NCI-H226 (cell line): ENCODE measurements at regions not wholly inside any gene's neighbourhood (a gene's known extent, or its start where the extent isn't known, plus 50 kb on each side); places are given as distances from the start of the nearest gene placed in this dataset.
A peak's percentile ranks its signal among the peaks of the same experiment; 100 is the strongest.

Source experiments
- DNase-seq: peaks from one replicate; pipeline ENCODE4 v3.0.0-alpha.2; 2015

DNA sequence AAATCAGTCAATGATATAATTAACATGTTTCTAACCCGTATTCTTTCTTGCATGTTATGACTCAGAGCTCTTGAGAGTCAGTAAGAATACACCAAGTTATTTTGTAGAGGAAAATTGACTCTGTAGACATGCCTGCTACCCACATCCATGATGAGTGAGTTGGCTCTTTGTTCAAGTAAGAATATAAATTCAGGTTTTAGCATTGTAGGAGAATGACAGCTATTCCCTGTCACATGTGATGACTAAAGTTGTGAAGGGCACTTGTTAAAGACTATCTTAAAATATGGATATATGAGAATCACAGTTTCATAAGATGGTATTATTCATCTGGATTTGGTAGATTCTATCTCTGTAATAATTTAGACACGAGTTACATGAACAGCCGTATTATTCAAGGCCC is 209.1 kb downstream of the CCDC59 start:
- DNase-seq = no peak

DNA sequence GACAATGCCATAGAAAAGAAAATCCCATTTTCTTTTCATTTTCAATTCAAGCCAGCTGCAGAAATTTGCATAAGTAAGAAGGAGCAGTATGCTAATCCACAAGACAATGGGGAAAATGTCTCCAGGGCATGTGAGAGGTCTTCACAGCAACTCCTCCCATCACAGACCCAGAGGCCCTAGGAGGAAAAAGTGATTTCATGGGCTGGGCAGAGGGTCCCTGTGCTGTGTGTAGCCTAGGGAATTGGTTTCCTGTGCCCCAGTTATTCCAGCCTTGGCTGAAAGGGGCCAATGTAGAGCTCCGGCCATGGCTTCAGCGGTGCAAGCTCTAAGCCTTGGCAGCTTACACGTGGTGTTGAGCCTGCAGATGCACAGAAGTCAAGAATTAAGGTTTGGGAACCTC is 211.4 kb downstream of the CCDC59 start:
- no peak for DNase-seq

DNA sequence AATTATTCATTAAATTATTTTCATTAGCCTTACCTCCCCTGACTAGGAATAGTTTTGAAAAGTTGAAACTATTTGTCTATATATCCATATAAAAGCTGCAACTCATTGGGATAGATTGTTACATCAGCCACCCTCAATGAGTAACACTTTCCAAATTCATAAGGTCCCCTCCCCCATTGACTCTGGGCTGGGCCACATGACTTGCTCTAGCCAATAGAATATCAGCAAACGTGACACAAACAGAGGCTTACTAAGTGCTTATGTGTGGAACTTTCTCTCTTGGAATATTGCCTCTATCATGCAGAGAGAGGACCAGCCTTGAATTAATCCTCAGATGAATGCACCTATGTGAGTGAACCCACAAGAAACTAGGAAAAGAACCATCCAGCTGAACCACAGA is 213.7 kb downstream of the CCDC59 start:
- no peak for DNase-seq

DNA sequence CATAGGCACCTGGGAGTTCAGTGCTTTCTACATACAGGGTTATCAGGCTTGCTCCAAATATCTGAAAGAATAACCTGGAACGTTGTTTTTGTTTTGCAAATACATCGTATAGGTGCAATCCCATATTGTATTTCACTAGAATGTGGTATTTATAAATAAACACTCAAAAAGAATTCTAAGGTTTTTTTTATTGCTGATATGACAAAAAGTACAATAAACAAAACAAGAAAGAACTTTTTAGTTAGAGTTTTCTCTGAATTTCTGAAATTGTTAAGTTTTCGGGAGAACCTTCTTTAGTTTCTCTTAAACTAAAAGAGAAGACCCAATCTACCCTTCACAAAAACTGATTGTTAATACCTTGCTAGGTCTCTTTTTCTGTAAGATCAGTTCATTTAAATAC is 225.8 kb downstream of the CCDC59 start:
- DNase-seq = no peak

DNA sequence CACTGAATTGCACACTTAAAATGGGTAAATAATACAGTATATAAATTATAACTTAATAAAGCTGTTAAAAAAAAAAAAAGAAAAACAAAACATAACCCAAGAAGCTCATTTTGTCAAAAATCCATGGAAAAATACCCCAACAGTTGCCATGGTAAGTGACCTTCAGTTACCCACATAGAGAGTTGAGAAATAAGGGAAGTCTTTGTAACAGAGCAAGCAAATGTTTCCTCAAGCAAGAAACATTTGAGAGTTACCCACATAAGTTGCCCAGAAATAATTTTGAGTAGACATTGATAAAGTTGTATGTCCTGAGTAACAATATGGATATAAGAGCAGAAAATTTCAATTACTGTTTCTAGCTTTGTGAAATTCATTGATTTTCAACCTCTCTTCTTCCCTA is 227.4 kb downstream of the CCDC59 start:
- no peak for DNase-seq

DNA sequence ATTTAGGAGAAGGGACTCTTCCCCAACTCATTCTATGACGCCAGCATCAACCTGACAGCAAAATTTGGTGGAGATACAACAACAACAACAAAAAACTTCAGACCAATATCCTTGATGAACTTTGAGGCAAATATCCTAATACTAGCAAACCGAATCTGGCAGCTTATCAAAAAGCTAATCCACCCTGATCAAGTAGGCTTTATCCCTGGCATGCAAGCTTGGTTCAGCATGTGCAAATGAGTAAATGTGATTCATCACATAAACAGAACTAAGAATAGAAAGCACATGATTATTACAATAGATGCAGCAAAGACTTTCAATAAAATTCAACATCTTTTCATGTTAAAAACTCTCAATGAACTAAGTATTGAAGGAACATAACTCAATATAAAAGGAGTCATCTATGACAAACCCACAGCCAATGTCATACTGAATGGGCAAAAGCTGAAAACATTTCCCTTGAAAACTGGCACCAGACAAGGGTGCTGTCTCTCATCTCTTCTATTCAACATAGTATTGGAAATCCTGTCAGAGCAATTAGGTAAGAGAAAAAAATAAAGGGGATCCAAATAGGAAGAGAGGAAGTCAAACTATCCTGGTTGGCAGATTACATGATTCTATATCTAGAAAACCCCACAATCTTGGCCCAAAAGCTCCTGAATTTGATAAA is 233.3 kb downstream of the CCDC59 start:
- peak; percentile 39 for DNase-seq

DNA sequence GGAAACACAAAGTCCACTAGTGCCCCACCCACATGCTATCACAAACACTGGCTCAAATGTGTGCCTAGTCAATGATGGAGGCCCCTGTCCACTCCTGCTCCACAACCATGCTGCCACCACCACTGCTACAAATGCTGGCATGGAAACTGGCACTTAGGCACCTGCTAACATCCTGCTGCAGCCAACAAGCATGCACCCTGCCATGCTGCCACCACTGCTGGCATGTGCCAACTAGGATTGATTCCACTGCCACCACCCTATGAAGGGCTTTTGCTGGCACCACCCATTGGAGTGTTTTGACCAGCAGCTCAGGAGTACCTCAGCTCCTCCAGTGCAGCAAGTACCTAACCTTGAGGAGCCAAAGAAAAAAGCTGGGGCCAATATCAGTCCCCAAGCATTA is 236.6 kb downstream of the CCDC59 start:
- DNase-seq = no peak

DNA sequence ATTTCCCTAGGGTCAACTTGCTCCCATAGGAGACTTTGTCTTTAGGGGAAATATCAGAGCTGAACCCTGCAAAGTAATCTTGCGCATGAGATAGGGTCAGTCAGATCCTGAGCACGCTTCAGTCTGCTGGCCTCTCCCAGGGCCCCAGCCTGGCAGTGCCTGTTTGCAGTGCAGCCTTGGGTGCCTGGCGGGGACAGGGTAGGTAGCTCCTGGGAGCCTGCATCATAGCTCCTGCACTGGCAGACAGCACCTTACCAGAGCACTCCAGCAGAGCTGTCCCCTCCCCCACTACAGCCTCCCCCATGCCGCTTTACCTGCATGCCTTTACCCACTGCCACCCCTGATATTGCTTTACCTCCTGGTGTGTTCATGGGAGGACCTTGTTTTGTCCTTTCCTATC is 237.3 kb downstream of the CCDC59 start:
- DNase-seq = no peak

DNA sequence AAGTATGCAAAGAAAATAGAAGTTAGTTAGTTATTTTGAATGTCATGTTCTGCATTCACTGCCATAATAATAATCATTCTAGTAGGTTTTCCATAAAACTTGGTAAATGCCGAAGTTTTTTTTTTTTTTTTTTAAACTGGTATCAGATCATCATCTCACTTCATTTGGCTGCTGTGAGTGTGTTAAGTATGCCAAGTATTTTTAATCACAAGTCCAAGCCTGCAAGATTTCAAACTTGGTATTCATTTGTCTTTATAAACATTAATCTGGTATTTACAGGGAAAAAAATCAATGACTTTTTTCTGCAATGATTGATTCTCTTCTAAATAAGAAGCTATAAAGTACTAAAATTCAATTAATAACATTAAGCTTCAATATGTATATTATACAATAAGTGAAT is 248.9 kb downstream of the CCDC59 start:
- no peak for DNase-seq

DNA sequence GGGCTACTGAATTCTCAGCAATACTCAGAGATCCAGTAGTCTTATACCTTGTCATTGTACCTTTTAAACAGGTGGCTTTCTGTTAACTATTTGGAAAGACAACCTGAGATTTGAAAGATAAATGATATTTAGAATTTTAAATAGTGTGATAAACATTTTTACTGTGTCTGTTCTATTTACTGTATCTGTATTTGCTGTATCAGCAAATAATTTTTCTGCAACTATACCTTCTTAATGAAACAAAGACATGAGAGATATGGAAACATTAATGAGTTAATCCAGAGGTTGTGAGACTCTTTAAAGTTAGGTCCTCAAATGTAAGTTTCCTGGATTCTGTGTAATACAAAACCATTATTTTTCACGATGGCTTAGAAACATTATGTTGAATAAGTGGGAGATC is 249.6 kb downstream of the CCDC59 start:
- DNase-seq = no peak

DNA sequence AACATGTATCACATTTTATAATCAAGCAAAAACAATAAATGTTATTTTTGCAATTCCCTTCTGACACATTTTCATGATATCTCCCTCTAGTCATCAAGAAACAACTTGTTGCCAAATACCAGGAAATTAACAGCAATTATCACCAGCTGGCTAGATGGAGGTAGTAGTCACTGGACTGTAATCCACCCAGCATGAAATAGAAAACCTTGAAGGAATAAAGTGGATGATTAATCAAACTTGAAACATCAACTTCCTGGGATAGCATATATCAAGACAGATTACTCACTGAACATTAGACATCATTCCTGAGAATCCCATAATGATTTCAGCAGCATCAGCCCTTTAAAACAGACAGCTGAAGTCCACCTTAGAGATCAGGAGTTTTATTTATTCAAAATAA is 259.0 kb downstream of the CCDC59 start:
- peak; percentile 81 for DNase-seq

DNA sequence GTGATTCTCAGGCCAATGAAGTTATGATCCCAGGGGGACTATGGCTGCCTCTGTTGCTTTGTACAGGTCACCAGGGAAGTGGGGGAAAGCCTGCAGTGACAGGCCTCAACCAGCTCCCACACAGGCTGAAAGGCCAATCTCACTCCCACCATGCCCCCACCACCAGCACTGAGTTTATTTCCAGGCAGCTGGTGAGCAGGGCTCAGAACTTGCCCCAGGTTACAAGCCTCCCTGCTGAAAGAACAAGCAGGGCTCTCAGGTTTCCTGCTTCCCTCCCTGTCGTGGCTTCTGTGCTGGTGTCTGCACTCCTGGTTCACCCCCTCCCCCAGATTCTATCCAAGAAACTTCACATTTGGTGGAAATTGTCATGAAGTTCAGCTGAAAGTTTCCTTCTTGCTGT is 260.3 kb downstream of the CCDC59 start:
- no peak for DNase-seq

DNA sequence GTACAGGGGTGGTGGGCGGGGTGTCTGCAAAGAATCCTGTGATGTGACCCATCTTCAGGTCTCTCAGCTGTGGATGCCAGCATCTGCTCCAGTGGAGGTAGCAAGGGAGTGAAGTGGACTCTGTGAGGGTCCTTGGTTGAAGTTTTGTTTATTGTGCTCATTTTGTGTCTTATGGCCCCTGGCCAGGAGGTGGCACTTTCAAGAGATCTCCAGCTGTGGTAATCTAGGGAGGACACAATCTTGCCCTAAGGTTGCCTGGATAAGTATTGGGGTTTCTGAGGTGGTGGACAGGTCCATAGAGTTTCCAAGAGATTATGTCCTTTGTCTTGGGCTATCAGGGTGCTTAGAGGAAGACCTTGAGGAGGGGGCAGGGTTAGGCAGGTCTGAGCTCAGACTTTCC is 260.7 kb downstream of the CCDC59 start:
- DNase-seq = no peak

DNA sequence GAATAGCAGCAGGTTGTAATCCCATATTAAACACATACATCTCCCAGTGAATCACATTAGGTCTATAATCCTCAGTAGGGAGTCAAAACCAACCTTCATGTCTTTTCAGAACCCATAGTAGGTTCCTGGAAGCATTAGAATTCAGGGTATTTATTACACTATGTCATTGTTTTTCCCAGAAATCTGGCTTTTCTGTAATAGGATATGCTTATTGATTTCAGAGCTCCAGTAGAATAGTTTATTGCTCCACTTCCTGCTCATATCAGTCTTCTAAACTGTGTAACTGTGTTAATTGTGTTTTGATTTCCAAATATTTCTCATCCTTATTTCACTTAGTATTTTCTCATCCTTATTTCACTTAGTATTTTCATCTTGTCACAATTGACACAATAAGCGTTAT is 268.0 kb downstream of the CCDC59 start:
- DNase-seq = no peak

DNA sequence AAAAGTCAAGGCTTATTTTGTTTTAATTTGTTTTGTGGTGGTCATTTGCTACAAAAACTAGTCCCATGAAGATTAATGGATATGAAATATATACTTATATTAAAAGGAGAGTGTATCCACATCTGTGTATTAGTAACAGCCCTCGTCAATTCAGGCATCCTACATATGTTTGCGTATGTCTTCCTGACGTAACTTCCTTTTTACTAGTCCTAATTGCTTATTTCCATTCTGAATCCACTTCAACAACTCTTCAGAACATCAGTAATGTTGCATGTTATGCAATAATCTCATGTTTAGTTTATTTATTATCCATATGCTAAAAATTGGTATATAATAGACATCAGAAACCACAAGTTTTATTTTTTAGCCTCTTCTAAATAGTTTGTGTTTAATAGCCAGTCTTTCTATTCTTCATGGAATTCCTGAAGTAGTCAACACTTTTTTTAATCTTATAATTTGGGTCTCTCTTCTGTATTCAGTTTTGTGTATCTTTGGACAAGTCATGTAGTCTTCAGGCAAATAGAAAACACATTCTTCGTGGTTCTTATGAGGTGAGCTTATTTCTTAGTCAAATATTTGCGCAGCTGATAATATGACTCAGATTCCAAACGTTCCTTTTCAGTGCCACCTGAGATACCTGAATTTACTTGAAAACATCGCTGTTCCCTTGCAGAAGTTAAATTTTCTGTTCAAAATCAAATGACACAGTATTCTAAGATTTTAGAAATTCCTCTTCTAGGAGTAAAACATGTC is 268.6 kb downstream of the CCDC59 start:
- no peak for DNase-seq

DNA sequence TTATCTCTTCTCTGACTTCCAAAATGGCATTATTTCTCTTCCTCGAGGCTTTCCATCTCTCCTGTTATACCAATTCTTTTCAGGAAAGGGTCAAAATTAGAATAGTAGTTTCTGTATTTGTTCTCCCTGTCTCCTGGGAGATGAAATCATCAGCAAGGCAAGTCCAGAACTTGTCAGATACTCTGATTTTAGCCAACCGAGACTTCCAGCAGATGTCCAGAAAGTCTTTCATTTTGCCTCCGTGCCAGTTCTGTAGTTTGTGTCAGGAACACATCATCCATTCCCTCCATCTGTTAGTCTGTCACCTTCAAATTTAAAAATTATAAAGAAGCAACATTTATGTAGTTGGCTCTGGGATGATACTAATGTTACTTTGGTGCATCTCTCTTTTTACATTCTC is 275.7 kb downstream of the CCDC59 start:
- DNase-seq = no peak

DNA sequence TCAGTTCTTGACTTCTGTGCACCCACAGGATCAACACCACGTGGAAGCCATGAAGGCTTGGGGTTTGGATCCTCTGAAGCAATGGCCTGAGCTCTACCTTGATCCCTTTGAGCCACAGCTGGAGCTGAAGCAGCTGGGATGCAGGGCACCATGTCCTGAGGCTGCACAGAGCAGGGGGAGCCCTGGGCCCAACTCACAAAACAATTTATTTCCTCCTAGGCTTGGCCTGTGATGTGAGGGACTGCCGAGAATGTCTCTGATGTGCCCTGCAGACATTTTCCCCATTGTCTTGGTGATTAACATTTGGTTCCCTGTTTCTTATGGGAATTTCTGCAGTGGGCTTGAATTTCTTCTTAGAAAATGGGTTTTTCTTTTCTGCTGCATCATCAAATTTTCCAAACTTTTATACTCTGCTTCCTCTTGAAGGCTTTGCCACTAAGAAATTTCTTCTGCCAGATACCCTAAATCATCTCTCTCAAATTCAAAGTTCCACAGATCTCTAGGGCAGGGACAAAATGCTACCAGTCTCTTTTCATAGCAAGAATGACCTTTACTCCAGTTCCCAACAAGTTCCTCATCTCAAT is 288.2 kb downstream of the CCDC59 start:
- no peak for DNase-seq

DNA sequence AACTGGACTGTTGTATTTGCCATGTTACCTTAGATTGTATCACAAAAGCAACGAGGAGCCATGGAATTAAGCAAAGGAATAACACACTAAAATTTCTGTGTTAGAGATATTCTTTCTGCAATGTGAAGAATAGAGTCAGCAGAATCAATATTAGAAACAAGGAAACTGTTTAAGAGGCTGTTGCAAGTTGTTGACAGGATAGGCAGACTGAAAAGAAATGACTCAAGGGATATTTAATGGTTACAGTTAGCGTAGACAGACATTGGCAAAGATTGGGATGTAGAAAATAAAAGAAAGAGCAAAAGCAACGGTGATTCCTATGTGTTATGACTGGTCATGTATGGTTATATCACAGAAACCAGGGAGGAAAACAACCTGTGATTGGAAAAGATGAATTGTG is 299.0 kb upstream of the PPFIA2 start:
- no peak for DNase-seq

DNA sequence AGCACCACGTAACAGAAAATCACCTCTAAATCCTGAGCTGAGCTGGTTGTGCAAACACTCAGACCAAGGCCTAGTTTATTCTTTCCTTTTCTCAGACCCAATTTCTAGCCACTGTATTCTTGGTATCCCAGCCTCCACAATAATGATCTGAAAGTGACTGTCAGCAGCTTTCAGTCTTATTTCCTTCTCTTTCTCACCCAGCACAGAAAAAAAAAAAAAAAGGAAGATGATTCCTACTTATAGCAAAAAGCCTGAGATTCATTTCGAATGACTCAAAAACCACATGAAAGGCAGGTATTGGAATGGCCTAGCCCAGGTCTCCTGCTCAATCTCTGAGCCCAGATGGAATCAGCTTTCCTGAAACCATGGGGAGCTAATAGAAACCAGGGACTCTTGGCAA is 298.6 kb upstream of the PPFIA2 start:
- DNase-seq = peak; percentile 47

DNA sequence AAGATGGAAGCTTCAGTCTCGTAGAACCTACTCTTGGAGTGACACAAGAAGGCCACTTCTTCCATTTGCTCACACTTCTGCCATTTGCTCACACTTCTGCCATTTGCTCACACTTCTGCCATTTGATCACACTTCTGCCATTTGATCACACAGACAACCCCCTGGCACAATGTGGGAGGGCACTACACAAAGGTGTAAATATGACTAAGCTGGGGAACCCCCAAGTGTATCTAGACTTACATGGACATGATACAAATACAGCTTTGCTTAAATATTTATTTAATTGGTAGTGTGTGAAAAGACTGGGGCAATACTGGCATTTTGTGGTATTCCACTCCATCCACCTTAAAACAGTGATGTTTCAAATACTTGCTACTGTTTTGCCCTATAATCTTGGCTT is 296.2 kb upstream of the PPFIA2 start:
- DNase-seq = no peak

DNA sequence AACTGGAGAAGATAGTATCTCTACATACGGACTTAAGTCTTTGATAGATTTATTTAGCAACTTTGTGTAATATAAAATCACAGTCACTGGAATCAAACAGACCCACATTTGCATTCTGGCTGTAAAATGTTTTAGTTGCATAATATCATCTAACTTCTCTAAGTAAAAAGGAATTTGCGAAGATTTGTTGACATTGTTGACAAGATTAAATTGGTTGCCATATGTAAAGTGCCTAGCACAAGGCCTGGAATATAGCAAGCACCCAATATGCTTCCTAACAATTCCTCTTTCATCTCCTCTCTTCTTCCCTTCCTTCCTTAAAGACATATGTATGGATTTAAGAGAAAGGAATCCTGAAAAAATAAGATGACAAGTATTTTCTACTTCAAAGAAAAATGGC is 295.4 kb upstream of the PPFIA2 start:
- DNase-seq = no peak

DNA sequence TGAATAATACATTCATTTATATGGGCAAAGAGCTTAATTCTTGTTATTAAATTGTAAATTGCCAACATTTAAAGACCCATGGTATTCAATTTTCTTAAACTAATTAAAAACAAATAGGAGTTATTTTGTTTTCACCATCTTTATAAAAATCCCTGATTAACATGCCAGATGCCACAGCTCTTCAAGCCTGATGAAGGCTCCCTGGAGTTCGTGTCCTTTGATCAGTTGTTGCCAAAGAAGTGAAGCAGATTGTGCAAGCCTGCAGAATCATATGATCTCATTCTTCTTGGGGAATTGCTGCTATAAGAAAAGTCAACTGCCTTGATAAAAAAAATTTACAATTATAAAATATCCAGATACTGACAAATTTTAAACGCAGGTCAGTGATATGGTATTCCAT is 288.3 kb upstream of the PPFIA2 start:
- no peak for DNase-seq

DNA sequence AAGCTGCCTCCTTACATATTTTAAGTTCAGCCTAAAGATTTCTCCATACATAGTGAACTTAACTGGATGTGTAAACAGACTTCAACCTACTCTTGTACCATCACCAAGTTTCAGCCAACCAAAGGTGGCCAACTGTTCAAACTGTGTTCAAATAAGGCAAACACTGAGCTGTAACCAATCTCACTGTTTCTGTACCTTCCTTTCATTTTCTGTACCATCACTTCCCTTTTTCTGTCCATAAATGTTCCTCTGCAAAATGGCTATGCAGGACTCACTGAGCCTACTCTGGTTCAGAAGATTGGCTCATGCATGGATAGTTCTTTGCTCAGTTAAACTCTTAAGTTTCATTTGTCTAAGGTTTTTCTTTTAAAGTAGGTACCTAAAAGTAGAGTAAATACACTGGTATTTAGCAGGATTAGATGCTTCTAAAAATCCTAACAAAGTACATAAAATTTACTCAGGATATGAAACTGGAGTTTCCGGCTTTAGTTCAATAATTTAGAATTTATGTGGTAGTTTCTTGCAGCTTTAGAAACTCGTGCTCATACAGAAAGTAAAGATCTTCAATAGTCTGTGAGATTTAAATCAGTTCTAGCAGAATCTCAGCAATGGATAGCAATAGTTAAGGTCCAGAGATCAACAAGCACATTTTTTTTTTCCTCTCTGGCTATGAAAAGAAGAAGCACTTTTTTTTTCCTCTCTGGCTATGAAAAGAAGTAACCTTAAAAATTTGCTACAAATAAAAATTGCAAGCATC is 282.0 kb upstream of the PPFIA2 start:
- DNase-seq = no peak

DNA sequence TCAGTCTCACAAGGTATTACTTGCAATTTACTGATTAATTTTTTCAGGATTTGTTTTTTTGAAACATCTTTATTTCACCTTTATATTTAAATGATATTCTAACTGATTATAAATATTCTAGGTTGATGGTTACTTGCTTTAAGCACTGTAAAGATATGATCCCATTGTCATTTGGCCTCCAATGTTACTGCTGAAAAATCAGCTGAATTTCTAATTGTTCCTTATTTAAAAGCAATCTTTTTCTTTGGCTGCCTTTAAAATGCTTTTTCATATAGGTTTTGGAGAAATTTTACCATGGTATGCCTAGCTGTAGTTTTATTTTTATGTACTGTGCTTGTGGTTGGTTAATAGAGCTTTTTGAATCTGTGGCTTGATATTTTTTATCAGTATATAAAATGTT is 275.6 kb upstream of the PPFIA2 start:
- DNase-seq = no peak
